HS-5 (cell line): ENCODE measurements at regions not wholly inside any gene's neighbourhood (a gene's known extent, or its start where the extent isn't known, plus 50 kb on each side); places are given as distances from the start of the nearest gene placed in this dataset.
"Not testable (repeated sequence)": the region's sequence is repeated elsewhere in the genome, so short reads cannot be mapped to it uniquely, and the experiment has no call there.

Experiments
- DNase-seq: peaks from one replicate; pipeline ENCODE4 v3.0.0-alpha.2; 2012; ENCODE audit warnings: low read depth

GRCh38 chr15:87578776-87579175, 677.8 kb downstream of the NTRK3 start:
- no peak for DNase-seq

GRCh38 chr15:87577336-87577735, 679.2 kb downstream of the NTRK3 start:
- DNase-seq = no peak

GRCh38 chr15:87576486-87577176, 679.9 kb downstream of the NTRK3 start:
- no peak for DNase-seq

GRCh38 chr15:87575896-87576473, 680.6 kb downstream of the NTRK3 start:
- no peak for DNase-seq

GRCh38 chr15:87573534-87573933, 683.0 kb downstream of the NTRK3 start:
- DNase-seq = no peak

GRCh38 chr15:87573039-87573438, 683.5 kb downstream of the NTRK3 start:
- no peak for DNase-seq

GRCh38 chr15:87572381-87572910, 684.1 kb downstream of the NTRK3 start:
- no peak for DNase-seq

GRCh38 chr15:87570206-87570605, 686.3 kb downstream of the NTRK3 start:
- DNase-seq = no peak

DNA sequence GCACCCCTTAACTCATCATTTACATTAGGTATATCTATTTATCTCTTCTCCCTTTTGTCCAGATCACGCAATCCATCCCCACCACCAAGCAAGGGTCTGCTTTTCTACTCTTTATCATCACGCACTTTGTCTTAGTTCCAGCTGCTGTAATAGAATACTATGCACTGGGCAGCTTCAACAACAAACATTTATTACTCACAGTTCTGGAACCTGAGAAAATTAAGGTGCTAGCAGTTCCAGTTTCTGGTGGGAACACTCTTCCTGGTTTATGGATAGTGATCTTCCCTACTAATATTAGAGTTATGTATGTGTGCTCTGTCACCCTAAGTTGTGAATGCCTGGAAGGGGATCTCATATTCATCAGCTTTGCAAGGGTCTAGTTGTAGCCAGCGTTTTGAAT, 687.0 kb downstream of the NTRK3 start:
- DNase-seq = no peak

GRCh38 chr15:87567406-87568030, 689.0 kb downstream of the NTRK3 start:
- no peak for DNase-seq

- DNase-seq = no peak
These were observed 690.3 kb downstream of the NTRK3 start for GRCh38 chr15:87566236-87566635.

- no peak for DNase-seq
These were observed 691.9 kb downstream of the NTRK3 start for GRCh38 chr15:87564681-87565080.

DNA sequence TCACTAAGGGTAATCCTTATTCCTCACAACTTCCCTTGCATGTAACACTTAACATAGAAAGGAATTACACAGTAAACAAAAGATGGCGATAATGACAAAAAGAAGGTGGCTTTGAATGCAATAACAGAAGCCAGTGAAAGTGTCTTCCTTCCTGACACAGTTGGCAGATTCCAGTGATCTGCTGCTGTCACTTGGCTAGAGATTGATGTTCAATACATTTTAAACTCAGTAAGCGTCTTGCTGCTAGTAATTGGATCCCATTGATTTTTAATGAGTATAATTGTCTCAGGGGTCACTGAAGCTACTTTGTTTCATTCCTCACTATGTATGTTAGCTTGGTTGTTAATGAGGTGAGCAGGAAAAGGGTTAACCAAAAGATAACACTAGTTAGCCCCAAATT, 692.7 kb downstream of the NTRK3 start:
- DNase-seq = no peak

GRCh38 chr15:87562203-87562602, 694.3 kb downstream of the NTRK3 start:
- no peak for DNase-seq

DNA sequence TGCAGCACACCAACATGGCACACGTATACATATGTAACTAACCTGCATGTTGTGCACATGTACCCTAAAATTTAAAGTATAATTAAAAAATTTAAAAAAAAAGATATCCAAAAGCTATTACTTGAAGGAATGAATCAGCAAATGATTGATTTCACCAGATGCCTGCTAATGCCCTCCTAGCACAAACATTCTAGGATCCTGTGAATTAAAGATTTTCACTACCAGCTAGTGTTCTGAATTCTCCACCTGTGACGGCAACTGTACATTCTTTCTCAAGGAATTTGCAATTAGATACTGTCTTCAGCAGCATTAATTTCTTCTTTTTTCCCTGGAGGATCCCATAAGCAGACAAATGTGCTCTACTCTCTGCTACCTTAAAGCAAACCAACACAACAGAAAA, 694.9 kb downstream of the NTRK3 start:
- DNase-seq = no peak

DNA sequence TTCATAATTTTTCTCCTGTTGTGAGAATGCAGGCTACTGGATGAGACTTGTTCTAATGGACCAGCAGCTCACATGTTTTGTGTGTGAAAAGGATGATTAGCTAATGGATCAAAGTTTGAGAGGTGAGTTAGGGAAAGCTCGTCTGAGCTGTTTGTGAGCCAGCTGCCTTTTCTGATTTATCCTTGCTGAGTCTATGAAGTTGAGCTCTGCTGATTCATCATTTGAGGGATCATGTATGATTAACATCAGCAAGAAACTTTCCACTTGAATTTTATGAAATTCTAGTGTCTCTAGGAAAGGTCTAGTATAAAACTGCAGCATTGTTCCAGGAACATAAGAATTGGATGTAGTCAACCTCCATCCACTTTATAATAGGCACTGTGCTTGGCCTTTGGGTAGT, 698.7 kb downstream of the NTRK3 start:
- DNase-seq = no peak

DNA sequence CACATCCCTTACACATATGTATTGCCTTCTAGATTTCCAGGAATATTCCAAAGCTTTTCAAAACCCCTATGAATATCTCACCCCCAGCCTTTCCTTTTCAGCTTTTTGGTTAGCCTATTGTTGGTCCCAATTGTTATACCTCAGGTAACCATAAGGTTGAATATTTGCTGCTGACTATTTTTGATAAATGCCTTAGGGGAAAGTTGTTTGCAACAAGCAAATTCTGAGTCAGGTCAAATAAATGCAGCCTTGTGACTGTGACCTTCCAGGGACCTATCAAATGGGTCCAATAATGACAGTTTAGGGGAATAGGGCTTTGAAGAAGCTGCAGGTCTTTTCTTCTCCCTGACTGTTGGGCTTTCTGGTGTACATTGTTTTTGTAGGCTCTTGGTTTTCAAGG, 699.7 kb downstream of the NTRK3 start:
- no peak for DNase-seq

GRCh38 chr15:87549860-87550259, 706.7 kb downstream of the NTRK3 start:
- no peak for DNase-seq

- no peak for DNase-seq
These were observed 707.2 kb downstream of the NTRK3 start for GRCh38 chr15:87549296-87549695.

DNA sequence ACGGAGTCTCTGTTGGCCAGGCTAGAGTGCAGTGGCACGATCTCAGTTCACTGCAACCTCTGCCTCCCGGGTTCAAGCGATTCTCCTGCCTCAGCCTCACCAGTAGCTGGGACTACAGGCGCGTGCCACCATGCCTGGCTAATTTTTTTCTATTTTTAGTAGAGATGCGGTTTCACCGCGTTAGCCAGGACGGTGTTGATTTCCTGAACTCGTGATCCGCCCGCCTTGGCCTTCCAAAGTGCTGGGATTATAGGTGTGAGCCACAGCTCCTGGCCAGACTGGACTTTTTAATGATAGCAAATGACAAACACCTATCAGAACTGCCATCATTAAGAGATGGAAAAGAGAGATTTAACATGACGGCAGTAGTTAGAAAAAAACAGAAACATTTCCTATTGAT, 707.9 kb downstream of the NTRK3 start:
- DNase-seq = not testable (repeated sequence)

GRCh38 chr15:87547470-87548181, 708.9 kb downstream of the NTRK3 start:
- no peak for DNase-seq

DNA sequence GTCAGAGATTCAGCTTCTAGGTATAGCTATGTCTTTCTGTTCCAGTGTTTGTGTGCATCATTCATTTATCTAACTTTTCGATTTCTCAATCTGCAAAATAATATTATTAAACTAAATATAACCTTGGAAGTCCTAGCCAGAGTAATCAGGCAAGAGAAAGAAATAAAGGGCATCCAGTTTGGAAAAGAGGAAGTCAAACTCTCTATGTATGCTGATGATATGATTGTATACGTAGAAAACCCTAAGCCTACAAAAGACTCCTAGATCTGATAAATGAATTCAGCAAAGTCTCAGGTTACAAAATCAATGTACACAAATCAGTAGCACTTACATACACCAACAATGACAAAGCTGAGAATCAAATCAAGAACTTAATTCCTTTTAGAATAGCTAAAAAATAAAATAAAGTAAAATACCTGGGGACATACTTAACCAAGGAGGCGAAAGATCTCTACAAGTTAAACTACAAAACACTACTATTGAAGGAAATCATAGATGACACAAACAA, 718.2 kb downstream of the NTRK3 start:
- no peak for DNase-seq

DNA sequence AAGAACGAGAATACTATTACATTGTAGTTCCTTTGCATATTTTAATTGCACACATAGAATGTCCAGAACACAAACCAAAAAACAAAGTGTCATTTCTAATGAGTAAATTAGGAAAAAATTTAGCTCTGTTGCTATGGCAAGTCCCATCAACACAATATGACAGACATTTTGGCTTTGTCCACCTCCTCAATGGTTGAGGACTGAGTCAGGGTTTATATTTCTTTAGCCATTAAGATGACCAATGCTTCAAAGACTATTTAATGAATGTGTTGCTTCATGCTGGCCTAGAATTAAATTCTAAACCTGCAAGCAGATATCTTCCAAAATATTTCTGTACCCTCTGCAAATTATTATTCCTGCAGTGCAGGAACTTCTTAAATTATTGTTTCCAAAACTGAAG, 719.2 kb downstream of the NTRK3 start:
- no peak for DNase-seq
